GM18519 (cell line): ENCODE measurements at regions not wholly inside any gene's neighbourhood (a gene's known extent, or its start where the extent isn't known, plus 50 kb on each side); places are given as distances from the start of the nearest gene placed in this dataset.

Experiments
- ATAC-seq: cut with Tn5 transposase; IDR thresholded peaks from one replicate; pipeline ENCODE4 v1.9.1; 2021; ENCODE audit warnings: mild to moderate bottlenecking, moderate library complexity; ENCODE audit not compliant: unreplicated experiment, low FRiP score

GRCh38 chr18:51884039-51884438, 456.0 kb upstream of the DCC start:
- ATAC-seq, result no peak

- no peak for ATAC-seq
These were observed 449.2 kb upstream of the DCC start for GRCh38 chr18:51890762-51891161.

GRCh38 chr18:51891876-51892275, 448.1 kb upstream of the DCC start:
- no peak for ATAC-seq

- ATAC-seq, result no peak
These were observed 442.1 kb upstream of the DCC start for GRCh38 chr18:51897884-51898283.

- no peak for ATAC-seq
These were observed 432.1 kb upstream of the DCC start for GRCh38 chr18:51907687-51908597.

GRCh38 chr18:51908598-51908944, 431.4 kb upstream of the DCC start:
- no peak for ATAC-seq

- ATAC-seq, result no peak
These were observed 428.4 kb upstream of the DCC start for GRCh38 chr18:51911584-51911983.

GRCh38 chr18:51912381-51912780, 427.6 kb upstream of the DCC start:
- no peak for ATAC-seq

- ATAC-seq, result no peak
These were observed 424.8 kb upstream of the DCC start for GRCh38 chr18:51915176-51915575.

GRCh38 chr18:51921862-51922261, 418.1 kb upstream of the DCC start:
- ATAC-seq, result no peak

- ATAC-seq, result no peak
These were observed 406.1 kb upstream of the DCC start for GRCh38 chr18:51933903-51934302.

- ATAC-seq, result no peak
These were observed 403.9 kb upstream of the DCC start for GRCh38 chr18:51936115-51936514.

- ATAC-seq, result no peak
These were observed 398.0 kb upstream of the DCC start for GRCh38 chr18:51941999-51942398.

GRCh38 chr18:51943281-51943680, 396.7 kb upstream of the DCC start:
- ATAC-seq, result no peak

GRCh38 chr18:51946946-51947345, 393.1 kb upstream of the DCC start:
- no peak for ATAC-seq

- ATAC-seq, result no peak
These were observed 387.2 kb upstream of the DCC start for GRCh38 chr18:51952844-51953243.

GRCh38 chr18:51953521-51953920, 386.5 kb upstream of the DCC start:
- ATAC-seq, result peak; percentile 87

GRCh38 chr18:51955136-51955535, 384.9 kb upstream of the DCC start:
- ATAC-seq, result no peak

- no peak for ATAC-seq
These were observed 383.0 kb upstream of the DCC start for GRCh38 chr18:51957001-51957400.

- no peak for ATAC-seq
These were observed 359.9 kb upstream of the DCC start for GRCh38 chr18:51980101-51980500.

GRCh38 chr18:51988277-51988676, 351.7 kb upstream of the DCC start:
- no peak for ATAC-seq

- no peak for ATAC-seq
These were observed 342.9 kb upstream of the DCC start for GRCh38 chr18:51997129-51997528.

- no peak for ATAC-seq
These were observed 341.9 kb upstream of the DCC start for GRCh38 chr18:51998066-51998465.
